ENCODE measurements at regions not wholly inside any gene's neighbourhood (a gene's known extent, or its start where the extent isn't known, plus 50 kb on each side); places are given as distances from the start of the nearest gene placed in this dataset.

- no peak overlapping the region for H3K4me3 ChIP-seq (ENCODE audit: low read depth in 1 of 2, low read length in 1 of 2)
- no peak for TF ChIP-seq CTCF (IDR thresholded peaks at IDR 0.05)
- no peaks in the 10 kb centered on the region for H3K9me3 ChIP-seq
- no peaks in the 10 kb centered on the region for H3K27me3 ChIP-seq
- H3K36me3 ChIP-seq, result no peaks in the 10 kb centered on the region
- H3K4me1 ChIP-seq (ENCODE audit: control insufficient read depth in 1 of 2, insufficient read depth in 1 of 2, low read depth in 1 of 2, low read length in 1 of 2), result no peaks in the 10 kb centered on the region
- H3K27ac ChIP-seq, result no peak overlapping the region
Observed at GRCh38 chr18:45449418-45450227, 165.7 kb upstream of the SLC14A2 start.

- TF ChIP-seq CTCF (IDR thresholded peaks at IDR 0.05), result no peak
- H3K4me3 ChIP-seq (ENCODE audit: low read depth in 1 of 2, low read length in 1 of 2), result no peak overlapping the region
- H3K27ac ChIP-seq, result no peak overlapping the region
- no peaks in the 10 kb centered on the region for H3K4me1 ChIP-seq (ENCODE audit: control insufficient read depth in 1 of 2, insufficient read depth in 1 of 2, low read depth in 1 of 2, low read length in 1 of 2)
- no peaks in the 10 kb centered on the region for H3K9me3 ChIP-seq
- H3K27me3 ChIP-seq, result no peaks in the 10 kb centered on the region
- H3K36me3 ChIP-seq, result no peaks in the 10 kb centered on the region
Observed at GRCh38 chr18:45456090-45457021, 158.9 kb upstream of the SLC14A2 start.

- Histone ChIP-seq H3K27ac (no peak overlapping the region), H3K27me3 (no peaks in the 10 kb centered on the region), H3K9me3 (no peaks in the 10 kb centered on the region), H3K4me3 (ENCODE audit: low read depth in 1 of 2, low read length in 1 of 2) (no peak overlapping the region), H3K36me3 (no peaks in the 10 kb centered on the region), H3K4me1 (ENCODE audit: control insufficient read depth in 1 of 2, insufficient read depth in 1 of 2, low read depth in 1 of 2, low read length in 1 of 2) (no peaks in the 10 kb centered on the region)
- TF ChIP-seq CTCF (IDR thresholded peaks at IDR 0.05), result no peak
Observed at GRCh38 chr18:45458033-45458432, 157.2 kb upstream of the SLC14A2 start.

- no peak overlapping the region for H3K27ac ChIP-seq
- TF ChIP-seq CTCF (IDR thresholded peaks at IDR 0.05), result no peak
Observed at GRCh38 chr18:45462179-45462578, 153.1 kb upstream of the SLC14A2 start.

GRCh38 chr18:45463451-45463850 lies 151.8 kb upstream of the SLC14A2 start:
- Histone ChIP-seq H3K36me3 (no peaks in the 10 kb centered on the region), H3K4me3 (ENCODE audit: low read depth in 1 of 2, low read length in 1 of 2) (no peak overlapping the region), H3K27me3 (no peaks in the 10 kb centered on the region), H3K9me3 (no peaks in the 10 kb centered on the region), H3K4me1 (ENCODE audit: control insufficient read depth in 1 of 2, insufficient read depth in 1 of 2, low read depth in 1 of 2, low read length in 1 of 2) (peaks cover 0 to 4% of the 10 kb centered on the region in 2 experiments), H3K27ac (no peak overlapping the region)
- TF ChIP-seq CTCF (IDR thresholded peaks at IDR 0.05), result no peak

More at GRCh38 chr18:45462179-45462578, 153.1 kb upstream of the SLC14A2 start:
- Histone ChIP-seq H3K4me1 (ENCODE audit: control insufficient read depth in 1 of 2, insufficient read depth in 1 of 2, low read depth in 1 of 2, low read length in 1 of 2) (peaks cover 0 to under 1% of the 10 kb centered on the region in 2 experiments), H3K27me3 (no peaks in the 10 kb centered on the region), H3K4me3 (ENCODE audit: low read depth in 1 of 2, low read length in 1 of 2) (no peak overlapping the region), H3K9me3 (no peaks in the 10 kb centered on the region), H3K36me3 (no peaks in the 10 kb centered on the region)

Measured in neutrophil (primary cell).